Cardiac septum (tissue), 1 donor: ENCODE measurements at regions not wholly inside any gene's neighbourhood (a gene's known extent, or its start where the extent isn't known, plus 50 kb on each side); places are given as distances from the start of the nearest gene placed in this dataset.

ENCODE experiments used
- DNase-seq: peaks from one replicate; pipeline ENCODE4 v3.0.0-alpha.2; 2020; ENCODE audit warnings: low spot score
- intact Hi-C: fragments of 100-400 bp; cut with DNase I; formaldehyde crosslinking; loops from one replicate; pipeline ENCODE4 v1.14.0; 2022
- donor health status: DM: no; HTN: no; CAD: no.

GRCh38 chr10:58932126-58932525 is 244.3 kb upstream of the PHYHIPL start:
- DNase-seq, result no peak
- intact Hi-C loops, result no loop called here

- intact Hi-C loops, result no loop called here
- no peak for DNase-seq
Observed at GRCh38 chr10:58932577-58933314, 243.7 kb upstream of the PHYHIPL start.

- DNase-seq, result no peak
- intact Hi-C loops, result no loop called here
Observed at GRCh38 chr10:58936364-58936763, 240.1 kb upstream of the PHYHIPL start.

GRCh38 chr10:58937423-58937822 is 239.0 kb upstream of the PHYHIPL start:
- intact Hi-C loops, result no loop called here
- DNase-seq, result no peak

- DNase-seq, result no peak
- intact Hi-C loops, result no loop called here
Observed at GRCh38 chr10:58942724-58943123, 233.7 kb upstream of the PHYHIPL start.

- intact Hi-C loops, result no loop called here
- DNase-seq, result no peak
Observed at GRCh38 chr10:58943256-58943890, 233.1 kb upstream of the PHYHIPL start.

GRCh38 chr10:58943960-58944359 is 232.5 kb upstream of the PHYHIPL start:
- DNase-seq, result no peak
- intact Hi-C loops, result no loop called here

GRCh38 chr10:58948303-58948702 is 228.1 kb upstream of the PHYHIPL start:
- intact Hi-C loops, result no loop called here
- no peak for DNase-seq

- DNase-seq, result no peak
Observed at GRCh38 chr10:58950618-58951017, 225.8 kb upstream of the PHYHIPL start.

GRCh38 chr10:58951087-58951486 is 225.4 kb upstream of the PHYHIPL start:
- intact Hi-C loops, result loop anchor here (5.0 to 10.0 kb wide), 4 partner anchors 169 to 664 kb away; no protein-coding TSS in a partner anchor
- no peak for DNase-seq

More at GRCh38 chr10:58950618-58951017, 225.8 kb upstream of the PHYHIPL start:
- intact Hi-C loops, result loop anchor here (5.0 to 10.0 kb wide), 4 partner anchors 168 to 664 kb away; no protein-coding TSS in a partner anchor

GRCh38 chr10:58951746-58952145 is 224.7 kb upstream of the PHYHIPL start:
- intact Hi-C loops, result loop anchor here (2.0 to 10.0 kb wide), 5 partner anchors 169 to 663 kb away; no protein-coding TSS in a partner anchor
- no peak for DNase-seq

GRCh38 chr10:58952162-58952601 is 224.3 kb upstream of the PHYHIPL start:
- intact Hi-C loops, result loop anchor here (2.0 to 10.0 kb wide), 5 partner anchors 170 to 663 kb away; no protein-coding TSS in a partner anchor
- DNase-seq, result no peak

GRCh38 chr10:58952747-58953466 is 223.5 kb upstream of the PHYHIPL start:
- intact Hi-C loops, result loop anchor here (2.0 to 10.0 kb wide), 5 partner anchors 171 to 662 kb away; no protein-coding TSS in a partner anchor
- no peak for DNase-seq

GRCh38 chr10:58954178-58954577 is 222.3 kb upstream of the PHYHIPL start:
- DNase-seq, result no peak
- intact Hi-C loops, result loop anchor here (5.0 to 10.0 kb wide), 4 partner anchors 172 to 661 kb away; no protein-coding TSS in a partner anchor

GRCh38 chr10:58955615-58956014 is 220.8 kb upstream of the PHYHIPL start:
- intact Hi-C loops, result loop anchor here (10.0 kb wide), 2 partner anchors 541 to 659 kb away; no protein-coding TSS in a partner anchor

GRCh38 chr10:58956926-58957325 is 219.5 kb upstream of the PHYHIPL start:
- intact Hi-C loops, result loop anchor here (10.0 kb wide), 2 partner anchors 542 to 658 kb away; no protein-coding TSS in a partner anchor

More at GRCh38 chr10:58955615-58956014, 220.8 kb upstream of the PHYHIPL start:
- DNase-seq, result no peak

GRCh38 chr10:58957517-58957916 is 218.9 kb upstream of the PHYHIPL start:
- DNase-seq, result no peak
- intact Hi-C loops, result loop anchor here (10.0 kb wide), 2 partner anchors 543 to 657 kb away; no protein-coding TSS in a partner anchor

More at GRCh38 chr10:58956926-58957325, 219.5 kb upstream of the PHYHIPL start:
- DNase-seq, result no peak

GRCh38 chr10:58963101-58963534 is 213.3 kb upstream of the PHYHIPL start:
- no peak for DNase-seq
- intact Hi-C loops, result no loop called here

GRCh38 chr10:58963723-58964124 is 212.7 kb upstream of the PHYHIPL start:
- DNase-seq, result no peak
- intact Hi-C loops, result no loop called here

- no peak for DNase-seq
- intact Hi-C loops, result no loop called here
Observed at GRCh38 chr10:58965855-58966254, 210.6 kb upstream of the PHYHIPL start.
